ENCODE measurements at regions not wholly inside any gene's neighbourhood (a gene's known extent, or its start where the extent isn't known, plus 50 kb on each side); places are given as distances from the start of the nearest gene placed in this dataset.

DNA sequence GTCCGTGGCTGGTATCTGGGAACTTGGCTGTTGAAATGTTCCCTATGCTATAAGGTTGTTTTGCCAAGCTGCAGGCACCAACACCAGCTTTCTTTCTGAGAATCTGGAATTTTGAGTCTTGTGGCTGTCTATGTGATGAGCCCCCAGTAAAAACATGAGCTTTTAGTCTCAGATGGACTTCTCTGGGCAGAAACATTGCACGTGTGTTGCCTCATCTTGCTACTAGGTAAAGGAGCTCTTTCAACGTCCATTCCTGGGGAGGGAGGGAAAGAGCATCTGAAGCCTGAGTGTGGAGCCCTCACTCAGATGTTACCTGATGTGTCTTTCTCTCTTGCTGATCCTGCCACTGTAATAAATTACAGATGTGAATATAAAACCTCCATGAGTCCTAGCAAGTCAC lies 183.8 kb upstream of the LHX5 start:
- H3K4me3 ChIP-seq (replicated peaks in 1 of 3; ENCODE audit: low read depth in 2 of 3, low read length in 3 of 3): no peak overlapping the region
- TF ChIP-seq, protein P1, sequence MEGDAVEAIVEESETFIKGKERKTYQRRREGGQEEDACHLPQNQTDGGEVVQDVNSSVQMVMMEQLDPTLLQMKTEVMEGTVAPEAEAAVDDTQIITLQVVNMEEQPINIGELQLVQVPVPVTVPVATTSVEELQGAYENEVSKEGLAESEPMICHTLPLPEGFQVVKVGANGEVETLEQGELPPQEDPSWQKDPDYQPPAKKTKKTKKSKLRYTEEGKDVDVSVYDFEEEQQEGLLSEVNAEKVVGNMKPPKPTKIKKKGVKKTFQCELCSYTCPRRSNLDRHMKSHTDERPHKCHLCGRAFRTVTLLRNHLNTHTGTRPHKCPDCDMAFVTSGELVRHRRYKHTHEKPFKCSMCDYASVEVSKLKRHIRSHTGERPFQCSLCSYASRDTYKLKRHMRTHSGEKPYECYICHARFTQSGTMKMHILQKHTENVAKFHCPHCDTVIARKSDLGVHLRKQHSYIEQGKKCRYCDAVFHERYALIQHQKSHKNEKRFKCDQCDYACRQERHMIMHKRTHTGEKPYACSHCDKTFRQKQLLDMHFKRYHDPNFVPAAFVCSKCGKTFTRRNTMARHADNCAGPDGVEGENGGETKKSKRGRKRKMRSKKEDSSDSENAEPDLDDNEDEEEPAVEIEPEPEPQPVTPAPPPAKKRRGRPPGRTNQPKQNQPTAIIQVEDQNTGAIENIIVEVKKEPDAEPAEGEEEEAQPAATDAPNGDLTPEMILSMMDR (IDR thresholded peaks at IDR 0.05): no peak
- no peak overlapping the region for H3K4me2 ChIP-seq (replicated peaks; ENCODE audit: extremely low read depth, low read length, poor library complexity, severe bottlenecking)
- no peak overlapping the region for H3K9ac ChIP-seq (ENCODE audit: insufficient read depth, low read length, poor library complexity, severe bottlenecking)
- H2AFZ ChIP-seq (ENCODE audit: insufficient read depth, low read depth, low read length, poor library complexity, severe bottlenecking): no peak overlapping the region
- no peaks in the 10 kb centered on the region for H3K4me1 ChIP-seq (ENCODE audit: control insufficient read depth in 1 of 2, insufficient read depth in 2 of 2, low read length in 2 of 2)
- H3K9me3 ChIP-seq (replicated peaks in 1 of 2; ENCODE audit: control insufficient read depth in 1 of 2, insufficient read depth in 1 of 2, low read length in 2 of 2): peaks cover 0 to 12% of the 10 kb centered on the region in 2 donors
- Mint-ChIP-seq H3K4me1 (no peaks in the 10 kb centered on the region), H3K36me3 (no peaks in the 10 kb centered on the region), H3K27ac (no peak overlapping the region), H3K4me3 (no peak overlapping the region), H3K27me3 (ENCODE audit: low read depth in 3 of 3) (peaks cover 7 to 13% (median 8%) of the 10 kb centered on the region in 3 donors), H3K9me3 (peaks cover 0 to 19% (median 11%) of the 10 kb centered on the region in 7 donors)
- peaks cover 1 to 4% of the 10 kb centered on the region in 2 donors for H3K27me3 ChIP-seq (ENCODE audit: control insufficient read depth in 2 of 2, insufficient read depth in 2 of 2, low read length in 2 of 2)
- no peaks in the 10 kb centered on the region for H4K20me1 ChIP-seq (ENCODE audit: insufficient read depth, low read length)
- no peak for DNase-seq
- H3K79me2 ChIP-seq (ENCODE audit: insufficient read depth, low read length): no peaks in the 10 kb centered on the region
- no peak overlapping the region for H3K27ac ChIP-seq (ENCODE audit: low read depth in 1 of 2, low read length in 2 of 2)
- 95% methylated on average over 2 of the region's 3 CpGs for WGBS (ENCODE audit: insufficient coverage)
- intact Hi-C loops (cut with micrococcal nuclease): no loop called here
- no peaks in the 10 kb centered on the region for H3K36me3 ChIP-seq (replicated peaks in 1 of 2; ENCODE audit: control insufficient read depth in 1 of 2, insufficient read depth in 2 of 2, low read length in 2 of 2)

DNA sequence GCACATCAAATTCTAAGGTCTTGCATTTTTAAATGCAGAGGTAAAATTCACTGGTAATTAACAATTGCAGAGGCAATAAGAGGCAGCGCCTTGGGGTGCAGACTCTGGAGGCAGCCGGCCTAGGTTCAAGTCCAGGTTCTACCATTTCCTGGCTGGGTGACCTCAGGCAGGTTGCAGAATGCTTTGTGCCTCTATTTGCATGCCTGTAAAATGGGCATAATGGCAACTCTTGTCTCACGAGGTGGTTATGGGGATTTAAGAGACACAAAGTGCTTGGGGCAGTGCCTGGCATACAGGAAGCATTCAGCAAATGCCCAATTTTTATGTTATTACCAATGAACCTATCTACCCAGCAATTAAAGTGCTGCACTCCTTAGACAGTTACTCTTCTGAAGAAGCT lies 180.0 kb upstream of the LHX5 start:
- Histone ChIP-seq H2AFZ (ENCODE audit: insufficient read depth, low read depth, low read length, poor library complexity, severe bottlenecking) (no peak overlapping the region), H3K27ac (ENCODE audit: low read depth in 1 of 2, low read length in 2 of 2) (no peak overlapping the region), H3K9me3 (replicated peaks in 1 of 2; ENCODE audit: control insufficient read depth in 1 of 2, insufficient read depth in 1 of 2, low read length in 2 of 2) (peaks cover 0 to 12% of the 10 kb centered on the region in 2 donors), H3K4me1 (ENCODE audit: control insufficient read depth in 1 of 2, insufficient read depth in 2 of 2, low read length in 2 of 2) (no peaks in the 10 kb centered on the region), H4K20me1 (ENCODE audit: insufficient read depth, low read length) (no peaks in the 10 kb centered on the region), H3K36me3 (replicated peaks in 1 of 2; ENCODE audit: control insufficient read depth in 1 of 2, insufficient read depth in 2 of 2, low read length in 2 of 2) (no peaks in the 10 kb centered on the region), H3K27me3 (ENCODE audit: control insufficient read depth in 2 of 2, insufficient read depth in 2 of 2, low read length in 2 of 2) (peaks cover 9 to 12% of the 10 kb centered on the region in 2 donors), H3K4me3 (replicated peaks in 1 of 3; ENCODE audit: low read depth in 2 of 3, low read length in 3 of 3) (no peak overlapping the region), H3K79me2 (ENCODE audit: insufficient read depth, low read length) (no peaks in the 10 kb centered on the region), H3K4me2 (replicated peaks; ENCODE audit: extremely low read depth, low read length, poor library complexity, severe bottlenecking) (no peak overlapping the region), H3K9ac (ENCODE audit: insufficient read depth, low read length, poor library complexity, severe bottlenecking) (no peak overlapping the region)
- intact Hi-C loops (cut with micrococcal nuclease): no loop called here
- Mint-ChIP-seq H3K4me3 (no peak overlapping the region), H3K36me3 (no peaks in the 10 kb centered on the region), H3K9me3 (peaks cover 0 to 17% (median 12%) of the 10 kb centered on the region in 7 donors), H3K4me1 (no peaks in the 10 kb centered on the region), H3K27me3 (ENCODE audit: low read depth in 3 of 3) (peaks cover 25 to 31% (median 28%) of the 10 kb centered on the region in 3 donors), H3K27ac (no peak overlapping the region)
- no peak for DNase-seq
- WGBS (ENCODE audit: insufficient coverage): 100% methylated on average over 2 of the region's 3 CpGs
- TF ChIP-seq, protein P1 (IDR thresholded peaks at IDR 0.05): no peak

Data from CD14-positive monocyte (primary cell).